ENCODE measurements at regions not wholly inside any gene's neighbourhood (a gene's known extent, or its start where the extent isn't known, plus 50 kb on each side); places are given as distances from the start of the nearest gene placed in this dataset.

GRCh38 chr9:89969881-89970639, 365.2 kb downstream of the GADD45G start (continued):
- TF ChIP-seq CHD1 (IDR thresholded peaks at IDR 0.05; ENCODE audit: low read depth, low read length) (no peak), MTA3 (IDR thresholded peaks at IDR 0.05; ENCODE audit: borderline replicate concordance, low read length) (no peak), IKZF1 (conservative IDR thresholded peaks at IDR 0.05) (no peak), CBX5 (IDR thresholded peaks at IDR 0.05; ENCODE audit: low read depth) (no peak), SIX5 (IDR thresholded peaks at IDR 0.05; ENCODE audit: low read depth, low read length, severe bottlenecking) (no peak), ZNF207 (IDR thresholded peaks at IDR 0.05; ENCODE audit: borderline replicate concordance) (no peak)

- intact Hi-C loops (cut with micrococcal nuclease; ENCODE audit: unreplicated experiment): no loop called here
- H3K9ac ChIP-seq (ENCODE audit: control insufficient read depth, insufficient read depth, low read length): no peak overlapping the region
- in situ Hi-C loops (cut with MboI): no loop called here
- no peaks in the 10 kb centered on the region for H4K20me1 ChIP-seq (ENCODE audit: control insufficient read depth, insufficient read depth)
- no peak overlapping the region for H3K27ac ChIP-seq (ENCODE audit: control insufficient read depth, insufficient read depth)
- ChIA-PET SMC1A (ENCODE audit: uncharacterized antibody, unreplicated experiment) (no interaction called here), CTCF (no interaction called here), RAD21 (ENCODE audit: unreplicated experiment) (no interaction called here), POLR2A (no interaction called here)
- H3K36me3 ChIP-seq (ENCODE audit: control insufficient read depth in 2 of 2, insufficient read depth in 2 of 2, low read length in 1 of 2): no peaks in the 10 kb centered on the region
- no peak overlapping the region for H3K4me3 ChIP-seq
- DNase-seq (ENCODE audit: low read depth, low spot score) (no peak), ATAC-seq (no peak), FAIRE-seq (no peak)
- H3K4me2 ChIP-seq (ENCODE audit: control insufficient read depth, insufficient read depth): no peak overlapping the region
- no peaks in the 10 kb centered on the region for H3K4me1 ChIP-seq (ENCODE audit: control insufficient read depth, insufficient read depth, low read length)
- 66% methylated on average over 15 of the region's 15 CpGs for WGBS (ENCODE audit: insufficient coverage, insufficient replicate concordance, low lambda C conversion rate, missing lambda C conversion rate)
- H3K27me3 ChIP-seq (replicated peaks in 1 of 2; ENCODE audit: control insufficient read depth in 2 of 2, insufficient read depth in 2 of 2, low read length in 1 of 2): peaks cover 0 to 1% of the 10 kb centered on the region in 2 experiments; a peak in 1 of 4 replicates
- H3K9me3 ChIP-seq (replicated peaks; ENCODE audit: control insufficient read depth, insufficient read depth, low read length): no peaks in the 10 kb centered on the region
- BruUV-seq (replicated peaks): no TSS peak
- TF ChIP-seq, protein P1, sequence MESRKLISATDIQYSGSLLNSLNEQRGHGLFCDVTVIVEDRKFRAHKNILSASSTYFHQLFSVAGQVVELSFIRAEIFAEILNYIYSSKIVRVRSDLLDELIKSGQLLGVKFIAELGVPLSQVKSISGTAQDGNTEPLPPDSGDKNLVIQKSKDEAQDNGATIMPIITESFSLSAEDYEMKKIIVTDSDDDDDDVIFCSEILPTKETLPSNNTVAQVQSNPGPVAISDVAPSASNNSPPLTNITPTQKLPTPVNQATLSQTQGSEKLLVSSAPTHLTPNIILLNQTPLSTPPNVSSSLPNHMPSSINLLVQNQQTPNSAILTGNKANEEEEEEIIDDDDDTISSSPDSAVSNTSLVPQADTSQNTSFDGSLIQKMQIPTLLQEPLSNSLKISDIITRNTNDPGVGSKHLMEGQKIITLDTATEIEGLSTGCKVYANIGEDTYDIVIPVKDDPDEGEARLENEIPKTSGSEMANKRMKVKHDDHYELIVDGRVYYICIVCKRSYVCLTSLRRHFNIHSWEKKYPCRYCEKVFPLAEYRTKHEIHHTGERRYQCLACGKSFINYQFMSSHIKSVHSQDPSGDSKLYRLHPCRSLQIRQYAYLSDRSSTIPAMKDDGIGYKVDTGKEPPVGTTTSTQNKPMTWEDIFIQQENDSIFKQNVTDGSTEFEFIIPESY (IDR thresholded peaks at IDR 0.05): no peak
- TF ChIP-seq DPF2 (IDR thresholded peaks at IDR 0.05) (no peak), KAT2A (conservative IDR thresholded peaks at IDR 0.05; ENCODE audit: control insufficient read depth, low read depth, low read length) (no peak), STAT3 (IDR thresholded peaks at IDR 0.05; ENCODE audit: low read depth, low read length) (no peak), POLR2AphosphoS2 (IDR thresholded peaks at IDR 0.05; ENCODE audit: low read depth, low read length) (no peak), ZNF274 (IDR thresholded peaks at IDR 0.05; ENCODE audit: insufficient read depth, insufficient read length) (no peak), ELK1 (IDR thresholded peaks at IDR 0.05; ENCODE audit: low read depth, low read length) (no peak), BMI1 (IDR thresholded peaks at IDR 0.05; ENCODE audit: borderline replicate concordance) (no peak), NRF1 (conservative IDR thresholded peaks at IDR 0.05; ENCODE audit: low read depth, low read length) (no peak)
- TF ChIP-seq, protein P2, sequence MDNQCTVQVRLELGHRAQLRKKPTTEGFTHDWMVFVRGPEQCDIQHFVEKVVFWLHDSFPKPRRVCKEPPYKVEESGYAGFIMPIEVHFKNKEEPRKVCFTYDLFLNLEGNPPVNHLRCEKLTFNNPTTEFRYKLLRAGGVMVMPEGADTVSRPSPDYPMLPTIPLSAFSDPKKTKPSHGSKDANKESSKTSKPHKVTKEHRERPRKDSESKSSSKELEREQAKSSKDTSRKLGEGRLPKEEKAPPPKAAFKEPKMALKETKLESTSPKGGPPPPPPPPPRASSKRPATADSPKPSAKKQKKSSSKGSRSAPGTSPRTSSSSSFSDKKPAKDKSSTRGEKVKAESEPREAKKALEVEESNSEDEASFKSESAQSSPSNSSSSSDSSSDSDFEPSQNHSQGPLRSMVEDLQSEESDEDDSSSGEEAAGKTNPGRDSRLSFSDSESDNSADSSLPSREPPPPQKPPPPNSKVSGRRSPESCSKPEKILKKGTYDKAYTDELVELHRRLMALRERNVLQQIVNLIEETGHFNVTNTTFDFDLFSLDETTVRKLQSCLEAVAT (IDR thresholded peaks at IDR 0.05): no peak
- no peak overlapping the region for H2AFZ ChIP-seq (ENCODE audit: control insufficient read depth, low read depth, low read length)
- H3K79me2 ChIP-seq (ENCODE audit: control insufficient read depth, insufficient read depth, low read length): no peaks in the 10 kb centered on the region
Observed at GRCh38 chr9:89970701-89971100, 365.9 kb downstream of the GADD45G start.
